VCaP (cell line): ENCODE measurements at regions not wholly inside any gene's neighbourhood (a gene's known extent, or its start where the extent isn't known, plus 50 kb on each side); places are given as distances from the start of the nearest gene placed in this dataset.
"Not testable (repeated sequence)": the region's sequence is repeated elsewhere in the genome, so short reads cannot be mapped to it uniquely, and the experiment has no call there.

Experiments
- H3K27ac ChIP-seq: fragments of 450-650 bp; 2 replicates; pipeline ENCODE4 v1.5.1; 2017
- TF ChIP-seq, protein P1 (sequence below): fragments of 450-650 bp; conservative IDR thresholded peaks from 2 replicates; pipeline ENCODE4 v1.5.1; 2017; ENCODE audit warnings: mild to moderate bottlenecking, moderate library complexity

DNA sequence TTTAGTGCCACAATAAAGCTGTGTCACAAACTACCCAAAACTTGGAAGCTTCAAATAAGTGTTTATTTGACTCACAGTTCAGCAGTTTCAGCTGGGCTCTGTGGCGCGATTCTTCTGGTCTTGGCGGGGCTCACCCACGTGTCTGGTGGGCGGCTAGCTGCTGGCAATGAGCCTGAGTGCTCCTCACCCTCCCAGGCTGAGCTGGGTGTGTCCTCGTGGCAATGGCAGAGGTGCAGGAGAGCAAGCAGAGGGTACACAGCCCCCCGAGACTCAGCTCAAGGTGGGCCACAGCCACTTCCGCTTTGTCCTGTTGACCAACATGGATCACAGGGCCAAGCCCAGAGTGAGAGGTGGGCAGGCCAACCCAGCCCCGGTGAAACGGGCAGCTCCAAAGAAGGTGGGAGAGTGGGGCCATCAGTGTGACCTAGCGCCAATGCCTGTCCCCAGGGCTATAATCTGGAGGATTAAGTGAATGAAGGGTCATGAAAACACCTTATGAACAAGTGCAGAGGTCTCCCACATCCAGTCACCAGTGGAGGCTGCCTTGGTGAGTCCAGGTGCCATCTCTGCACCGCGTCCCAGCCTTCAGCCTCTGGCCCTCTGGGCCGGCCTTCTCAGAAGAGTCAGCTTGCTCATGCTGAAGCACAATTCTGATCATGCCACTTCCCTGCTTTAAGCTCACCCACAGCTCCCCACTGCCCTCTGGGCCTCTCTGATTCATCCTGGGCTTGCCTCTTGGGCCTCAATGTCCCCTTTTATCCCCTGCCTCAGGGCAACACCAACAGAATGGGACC is 74.6 kb upstream of the RTL6 start:
- TF ChIP-seq, protein P1, sequence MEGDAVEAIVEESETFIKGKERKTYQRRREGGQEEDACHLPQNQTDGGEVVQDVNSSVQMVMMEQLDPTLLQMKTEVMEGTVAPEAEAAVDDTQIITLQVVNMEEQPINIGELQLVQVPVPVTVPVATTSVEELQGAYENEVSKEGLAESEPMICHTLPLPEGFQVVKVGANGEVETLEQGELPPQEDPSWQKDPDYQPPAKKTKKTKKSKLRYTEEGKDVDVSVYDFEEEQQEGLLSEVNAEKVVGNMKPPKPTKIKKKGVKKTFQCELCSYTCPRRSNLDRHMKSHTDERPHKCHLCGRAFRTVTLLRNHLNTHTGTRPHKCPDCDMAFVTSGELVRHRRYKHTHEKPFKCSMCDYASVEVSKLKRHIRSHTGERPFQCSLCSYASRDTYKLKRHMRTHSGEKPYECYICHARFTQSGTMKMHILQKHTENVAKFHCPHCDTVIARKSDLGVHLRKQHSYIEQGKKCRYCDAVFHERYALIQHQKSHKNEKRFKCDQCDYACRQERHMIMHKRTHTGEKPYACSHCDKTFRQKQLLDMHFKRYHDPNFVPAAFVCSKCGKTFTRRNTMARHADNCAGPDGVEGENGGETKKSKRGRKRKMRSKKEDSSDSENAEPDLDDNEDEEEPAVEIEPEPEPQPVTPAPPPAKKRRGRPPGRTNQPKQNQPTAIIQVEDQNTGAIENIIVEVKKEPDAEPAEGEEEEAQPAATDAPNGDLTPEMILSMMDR = no peak
- no peak overlapping the region for H3K27ac ChIP-seq

DNA sequence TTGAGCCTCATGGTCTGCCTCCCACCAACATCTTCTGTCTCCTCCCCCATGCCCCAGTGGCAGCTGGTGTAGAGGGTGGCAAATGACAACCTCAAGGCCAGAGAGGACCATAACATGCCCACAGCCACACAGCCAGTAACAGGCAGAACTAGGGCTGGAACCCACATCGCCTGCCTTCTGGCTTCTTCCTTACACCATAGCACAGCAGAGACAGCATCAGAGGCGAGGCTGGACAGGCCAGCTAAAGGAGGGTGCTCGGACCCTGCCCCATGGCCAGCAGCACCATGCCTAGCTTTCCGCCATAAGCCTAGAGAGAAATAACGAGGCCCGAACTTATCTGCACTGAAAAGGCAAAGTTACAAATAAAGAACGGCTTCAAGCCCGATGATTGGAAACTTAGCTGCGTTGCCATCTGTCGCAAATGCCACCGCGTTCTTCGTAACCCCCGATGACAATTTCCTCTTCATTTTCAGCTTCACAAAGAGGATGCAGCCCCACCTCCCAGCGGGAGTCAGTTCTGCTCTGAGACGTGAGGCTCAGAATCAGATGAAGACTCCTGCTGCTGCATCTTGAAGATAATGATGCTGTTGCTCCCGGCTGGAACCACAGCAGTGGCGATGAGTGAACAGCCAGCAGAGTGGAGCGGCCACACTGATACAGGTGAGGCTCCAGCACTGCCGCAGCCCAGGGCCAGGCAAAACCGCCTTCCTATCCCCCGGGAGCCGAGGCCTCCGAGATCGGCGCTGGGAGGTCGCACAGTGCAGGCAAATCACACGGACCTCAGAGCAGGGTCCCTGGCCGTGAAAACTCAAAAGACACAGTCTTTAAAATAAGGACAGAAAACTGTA is 73.8 kb upstream of the RTL6 start:
- H3K27ac ChIP-seq = no peak overlapping the region
- TF ChIP-seq, protein P1 = no peak

DNA sequence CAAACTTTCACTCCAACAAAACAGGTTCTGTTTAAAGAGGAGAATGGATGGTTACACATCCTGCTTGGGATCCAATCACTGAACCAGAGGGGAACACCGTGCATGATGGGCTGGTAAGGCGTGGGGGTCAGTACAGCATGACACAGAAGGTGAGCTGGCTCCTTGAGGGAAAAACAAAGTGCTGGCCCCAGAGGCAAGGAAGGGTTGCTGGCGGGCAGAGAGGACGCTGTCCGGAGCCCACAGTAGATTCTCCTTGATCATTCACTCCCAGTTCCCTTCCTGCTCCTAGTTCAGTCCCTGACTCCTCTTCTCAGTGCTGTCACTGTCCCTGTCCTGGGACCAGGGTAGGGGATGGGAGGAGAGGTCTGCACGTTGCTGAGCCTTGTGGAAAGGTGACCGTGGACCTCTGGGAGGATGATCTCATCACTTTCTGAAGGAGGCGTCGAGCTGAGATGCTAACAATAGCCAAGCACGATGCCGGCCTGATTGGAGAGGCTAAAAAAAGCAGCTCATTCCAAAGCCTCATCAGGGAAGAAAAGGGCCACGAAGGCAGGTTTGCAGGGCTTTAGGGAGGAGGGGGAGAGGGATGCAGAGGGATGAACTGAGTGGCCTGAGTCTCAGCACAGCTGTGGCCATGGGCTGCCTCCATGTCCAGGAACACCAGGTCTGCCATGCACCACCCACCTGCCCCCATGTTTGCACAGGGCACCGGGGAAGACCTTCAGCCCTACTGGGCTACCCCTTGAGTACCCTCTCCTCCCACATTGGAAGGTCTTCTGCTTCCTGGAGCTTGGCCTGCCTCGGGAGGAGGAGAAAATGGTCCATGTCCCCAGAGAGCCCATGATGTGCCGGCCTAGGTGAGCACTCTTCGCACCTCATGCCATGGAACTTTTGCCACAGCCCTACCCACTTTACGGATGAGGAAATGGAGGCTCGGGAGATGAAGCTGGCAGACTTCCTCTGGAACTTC is 72.7 kb upstream of the RTL6 start:
- TF ChIP-seq, protein P1 = no peak
- no peak overlapping the region for H3K27ac ChIP-seq

DNA sequence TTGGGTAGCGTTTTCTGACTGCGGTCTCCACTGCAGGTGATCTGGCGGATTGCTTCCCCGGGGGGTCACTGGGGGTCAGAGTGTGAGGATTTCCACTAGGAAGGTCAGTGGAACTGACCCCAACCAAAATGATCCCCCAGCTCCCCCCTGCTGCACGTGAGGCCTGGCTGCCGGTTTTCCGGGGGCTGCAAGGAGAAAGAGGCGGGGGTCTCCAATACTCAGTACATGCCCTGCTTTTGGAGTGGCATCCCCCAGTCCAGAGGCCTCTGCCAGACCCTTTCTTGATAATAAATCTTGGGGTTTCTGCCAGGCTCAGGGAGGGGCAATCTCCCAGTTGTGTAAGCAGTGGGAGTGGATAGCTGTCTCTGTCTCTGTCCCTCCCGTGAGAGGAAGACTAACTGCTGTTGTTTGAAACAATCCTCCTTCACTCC is 71.5 kb upstream of the RTL6 start:
- H3K27ac ChIP-seq = no peak overlapping the region
- TF ChIP-seq, protein P1 = no peak

DNA sequence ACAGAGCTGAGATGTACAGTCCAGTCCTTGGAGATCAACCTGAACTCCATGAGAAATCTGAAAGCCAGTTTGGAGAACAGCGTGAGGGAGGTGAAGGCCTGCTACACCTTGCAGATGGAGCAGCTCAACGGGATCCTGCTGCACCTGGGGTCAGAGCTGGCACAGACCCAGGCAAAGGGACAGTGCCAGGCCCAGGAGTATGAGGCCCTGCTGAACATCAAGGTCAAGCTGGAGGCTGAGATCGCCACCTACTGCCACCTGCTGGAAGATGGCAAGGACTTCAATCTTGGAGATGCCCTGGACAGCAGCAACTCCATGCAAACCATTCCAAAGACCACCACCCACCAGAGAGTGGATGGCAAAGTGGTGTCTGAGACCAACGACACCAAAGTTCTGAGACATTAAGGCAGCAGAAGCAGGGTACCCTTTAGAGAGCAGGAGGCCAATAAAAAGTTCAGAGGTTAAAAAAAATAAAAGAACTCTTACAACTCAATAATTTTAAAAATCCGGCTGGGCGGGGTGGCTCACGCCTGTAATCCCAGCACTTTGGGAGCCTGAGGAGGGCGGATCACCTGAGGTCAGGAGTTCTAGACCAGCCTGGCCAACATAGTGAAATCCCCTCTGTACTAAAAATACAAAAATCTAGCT is 69.9 kb upstream of the RTL6 start:
- H3K27ac ChIP-seq = no peak overlapping the region
- TF ChIP-seq, protein P1 = peak; percentile 65

DNA sequence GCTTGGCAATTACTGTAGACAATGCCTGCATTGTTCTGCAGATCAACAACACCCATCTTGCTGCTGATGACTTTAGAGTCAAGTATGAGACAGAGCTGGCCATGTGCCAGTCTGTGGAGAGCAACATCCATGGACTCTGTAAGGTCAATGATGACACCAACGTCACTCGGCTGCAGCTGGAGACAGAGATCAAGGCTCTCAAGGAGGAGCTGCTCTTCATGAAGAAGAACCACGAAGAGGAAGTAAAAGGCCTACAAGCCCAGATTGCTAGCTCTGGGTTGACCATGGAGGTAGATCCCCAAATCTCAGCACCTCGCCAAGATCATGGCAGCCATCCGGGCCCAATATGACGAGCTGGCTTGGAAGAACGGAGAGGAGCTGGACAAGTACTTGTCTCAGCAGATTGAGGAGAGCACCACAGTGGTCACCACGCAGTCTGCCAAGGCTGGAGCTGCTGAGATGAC is 69.4 kb upstream of the RTL6 start:
- H3K27ac ChIP-seq = not testable (repeated sequence)

DNA sequence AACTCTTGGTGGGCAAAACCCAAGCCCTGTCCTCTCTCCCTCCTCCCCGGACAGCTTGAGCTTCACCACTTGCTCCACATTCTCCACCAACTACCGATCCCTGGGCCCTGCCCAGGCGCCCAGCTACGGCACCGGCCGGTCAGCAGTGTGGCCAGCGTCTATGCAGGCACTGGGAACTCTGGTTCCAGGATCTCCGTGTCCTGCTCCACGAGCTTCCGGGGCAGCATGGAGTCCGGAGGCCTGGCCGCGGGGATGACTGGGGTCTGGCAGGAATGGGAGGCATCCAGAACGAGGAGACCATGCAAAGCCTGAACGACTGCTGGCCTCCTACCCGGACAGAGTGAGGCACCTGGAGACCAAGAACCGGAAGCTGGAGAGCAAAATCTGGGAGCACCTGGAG is 68.9 kb upstream of the RTL6 start:
- TF ChIP-seq, protein P1 = no peak
- no peak overlapping the region for H3K27ac ChIP-seq

DNA sequence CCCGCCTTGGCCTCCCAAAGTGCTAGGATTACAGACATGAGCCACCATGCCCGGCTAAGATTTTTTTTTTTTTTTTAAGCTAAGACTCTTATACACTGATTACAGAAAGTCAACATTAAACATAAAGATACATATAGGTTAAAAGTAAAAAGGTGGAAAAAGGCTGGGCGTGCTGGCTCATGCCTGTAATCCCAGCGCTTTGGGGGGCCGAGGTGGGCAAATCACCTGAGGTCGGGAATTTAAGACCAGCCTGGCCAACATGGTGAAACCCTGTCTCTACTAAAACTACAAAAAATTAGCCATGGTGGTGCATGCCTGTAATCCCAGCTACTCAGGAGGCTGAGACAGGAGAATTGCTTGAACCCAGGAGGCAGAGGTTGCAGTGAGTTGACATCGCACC is 64.6 kb upstream of the RTL6 start:
- not testable (repeated sequence) for H3K27ac ChIP-seq
